NCI-H2227 treated with DMSO at 0.1 percent for 48 hours (cell line): ENCODE measurements at regions not wholly inside any gene's neighbourhood (a gene's known extent, or its start where the extent isn't known, plus 50 kb on each side); places are given as distances from the start of the nearest gene placed in this dataset.

Experiments used
- DNase-seq: peaks from one replicate; lab custom pipeline; 2025; lab: John Stamatoyannopoulos, UW

- DNase-seq = no peak
Observed at GRCh38 chr3:159898147-159898546, 90.5 kb upstream of the IL12A start.

GRCh38 chr3:159899166-159899565, 89.5 kb upstream of the IL12A start:
- no peak for DNase-seq

GRCh38 chr3:159902546-159903314, 85.9 kb upstream of the IL12A start:
- DNase-seq = no peak

GRCh38 chr3:159904455-159904854, 84.2 kb upstream of the IL12A start:
- DNase-seq = no peak

- no peak for DNase-seq
Observed at GRCh38 chr3:159904911-159905310, 83.7 kb upstream of the IL12A start.

GRCh38 chr3:159907828-159908227, 80.8 kb upstream of the IL12A start:
- no peak for DNase-seq

- DNase-seq = no peak
Observed at GRCh38 chr3:159910991-159911663, 77.5 kb upstream of the IL12A start.

GRCh38 chr3:159911664-159912037, 77.0 kb upstream of the IL12A start:
- no peak for DNase-seq

GRCh38 chr3:159913712-159914414, 74.8 kb upstream of the IL12A start:
- DNase-seq = no peak

- no peak for DNase-seq
Observed at GRCh38 chr3:159914426-159914825, 74.2 kb upstream of the IL12A start.

GRCh38 chr3:159916052-159916451, 72.6 kb upstream of the IL12A start:
- peak; percentile 2 for DNase-seq

GRCh38 chr3:159917141-159917540, 71.5 kb upstream of the IL12A start:
- DNase-seq = no peak

- DNase-seq = no peak
Observed at GRCh38 chr3:159919873-159920272, 68.8 kb upstream of the IL12A start.

GRCh38 chr3:159922193-159922840, 66.3 kb upstream of the IL12A start:
- DNase-seq = no peak

- DNase-seq = no peak
Observed at GRCh38 chr3:159922861-159923312, 65.7 kb upstream of the IL12A start.

- no peak for DNase-seq
Observed at GRCh38 chr3:159923336-159923735, 65.3 kb upstream of the IL12A start.

GRCh38 chr3:159923956-159924355, 64.7 kb upstream of the IL12A start:
- DNase-seq = no peak

GRCh38 chr3:159924411-159924810, 64.2 kb upstream of the IL12A start:
- DNase-seq = no peak

GRCh38 chr3:159925248-159925647, 63.4 kb upstream of the IL12A start:
- DNase-seq = no peak

GRCh38 chr3:159926573-159926972, 62.1 kb upstream of the IL12A start:
- no peak for DNase-seq

GRCh38 chr3:159928071-159928491, 60.6 kb upstream of the IL12A start:
- DNase-seq = no peak

GRCh38 chr3:159928666-159929065, 60.0 kb upstream of the IL12A start:
- no peak for DNase-seq
